Tibial nerve (tissue), 4 donors: ENCODE measurements at regions not wholly inside any gene's neighbourhood (a gene's known extent, or its start where the extent isn't known, plus 50 kb on each side); places are given as distances from the start of the nearest gene placed in this dataset.

ENCODE experiments used
- CTCF ChIP-seq, 5 experiments: fragments of 200-600 bp in 3 of 5; fragments of 450-650 bp in 2 of 5; sonication (generic) in 3 of 5; IDR thresholded peaks; one replicate each; pipeline ENCODE4 v1.5.1; 2016 to 2019; ENCODE audit warnings: antibody characterized with exemption in 5 of 5, mild to moderate bottlenecking in 3 of 5, moderate library complexity in 2 of 5
- EP300 ChIP-seq, 2 donors: sonication (generic); formaldehyde crosslinking; IDR thresholded peaks; one replicate each; pipeline ENCODE4 v1.6.1; 2017; ENCODE audit warnings: antibody characterized with exemption in 2 of 2, mild to moderate bottlenecking in 1 of 2
- POLR2A ChIP-seq, 2 donors: fragments of 450-650 bp; IDR thresholded peaks; one replicate each; pipeline ENCODE4 v1.6.1; 2017; ENCODE audit warnings: antibody characterized with exemption in 2 of 2, mild to moderate bottlenecking in 2 of 2, moderate library complexity in 2 of 2

GRCh38 chr5:168165977-168166376 lies 125.5 kb upstream of the WWC1 start:
- TF ChIP-seq EP300 (IDR thresholded peaks at IDR 0.05) (no peak), POLR2A (IDR thresholded peaks at IDR 0.05) (no peak), CTCF (IDR thresholded peaks at IDR 0.05) (no peak)
